ENCODE measurements at regions not wholly inside any gene's neighbourhood (a gene's known extent, or its start where the extent isn't known, plus 50 kb on each side); places are given as distances from the start of the nearest gene placed in this dataset.

DNA sequence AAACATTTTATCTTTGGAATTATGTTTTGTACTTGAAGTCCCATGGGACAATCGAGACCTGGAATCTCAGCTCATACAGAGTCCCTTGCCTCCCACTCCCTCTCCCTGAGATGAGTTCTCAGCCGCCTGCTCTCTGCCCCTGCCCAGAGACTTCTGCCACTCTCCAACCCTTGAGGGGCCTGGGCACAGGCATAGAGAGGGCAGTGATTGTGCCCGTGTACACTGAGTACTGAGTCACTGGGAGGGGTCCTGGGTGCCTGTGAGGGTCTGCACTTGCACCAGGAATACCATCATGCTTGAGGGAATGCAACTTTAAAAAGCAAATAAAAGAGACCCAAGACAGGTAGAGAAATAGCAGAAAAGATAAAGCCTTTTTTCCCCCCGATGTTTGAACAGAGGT is 453.8 kb upstream of the HS3ST5 start:
- TF ChIP-seq, protein P1, sequence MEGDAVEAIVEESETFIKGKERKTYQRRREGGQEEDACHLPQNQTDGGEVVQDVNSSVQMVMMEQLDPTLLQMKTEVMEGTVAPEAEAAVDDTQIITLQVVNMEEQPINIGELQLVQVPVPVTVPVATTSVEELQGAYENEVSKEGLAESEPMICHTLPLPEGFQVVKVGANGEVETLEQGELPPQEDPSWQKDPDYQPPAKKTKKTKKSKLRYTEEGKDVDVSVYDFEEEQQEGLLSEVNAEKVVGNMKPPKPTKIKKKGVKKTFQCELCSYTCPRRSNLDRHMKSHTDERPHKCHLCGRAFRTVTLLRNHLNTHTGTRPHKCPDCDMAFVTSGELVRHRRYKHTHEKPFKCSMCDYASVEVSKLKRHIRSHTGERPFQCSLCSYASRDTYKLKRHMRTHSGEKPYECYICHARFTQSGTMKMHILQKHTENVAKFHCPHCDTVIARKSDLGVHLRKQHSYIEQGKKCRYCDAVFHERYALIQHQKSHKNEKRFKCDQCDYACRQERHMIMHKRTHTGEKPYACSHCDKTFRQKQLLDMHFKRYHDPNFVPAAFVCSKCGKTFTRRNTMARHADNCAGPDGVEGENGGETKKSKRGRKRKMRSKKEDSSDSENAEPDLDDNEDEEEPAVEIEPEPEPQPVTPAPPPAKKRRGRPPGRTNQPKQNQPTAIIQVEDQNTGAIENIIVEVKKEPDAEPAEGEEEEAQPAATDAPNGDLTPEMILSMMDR (IDR thresholded peaks at IDR 0.05; ENCODE audit: low read length): no peak
- TF ChIP-seq EZH2 (IDR thresholded peaks at IDR 0.05; ENCODE audit: borderline replicate concordance, low read length): no peak

Data from OCI-LY1 (cell line).